ENCODE measurements at regions not wholly inside any gene's neighbourhood (a gene's known extent, or its start where the extent isn't known, plus 50 kb on each side); places are given as distances from the start of the nearest gene placed in this dataset.

GRCh38 chr11:82384308-82384707 is 349.4 kb downstream of the FAM181B start:
- Histone ChIP-seq H3K27ac (ENCODE audit: low read depth, low read length, poor library complexity, severe bottlenecking) (no peak overlapping the region), H3K79me2 (ENCODE audit: insufficient read depth, low read depth, low read length) (no peaks in the 10 kb centered on the region), H2AFZ (ENCODE audit: low read length) (no peak overlapping the region), H4K20me1 (ENCODE audit: insufficient read depth, low read length) (no peaks in the 10 kb centered on the region), H3K4me3 (ENCODE audit: low read depth, low read length, poor library complexity, severe bottlenecking) (no peak overlapping the region), H3K4me1 (ENCODE audit: insufficient read depth, low read length, poor library complexity, severe bottlenecking) (no peaks in the 10 kb centered on the region), H3K36me3 (ENCODE audit: insufficient read depth, low read length) (no peaks in the 10 kb centered on the region), H3K4me2 (ENCODE audit: low read length) (no peak overlapping the region), H3K9me2 (ENCODE audit: insufficient read depth, low read length) (no peaks in the 10 kb centered on the region), H3K9me3 (ENCODE audit: low read length) (no peaks in the 10 kb centered on the region)
- CTCF ChIA-PET (ENCODE audit: unreplicated experiment), result no interaction called here
- DNase-seq (ENCODE audit: low spot score), result no peak
- no TSS peak for BruUV-seq (replicated peaks)
- POLR2A ChIA-PET, result no interaction called here
- intact Hi-C loops (cut with micrococcal nuclease; ENCODE audit: unreplicated experiment), result no loop called here
- TF ChIP-seq EZH2phosphoT487 (IDR thresholded peaks at IDR 0.05; ENCODE audit: borderline replicate concordance, low read depth, low read length) (no peak), CTCF (conservative IDR thresholded peaks at IDR 0.05; ENCODE audit: low read length) (no peak)

- POLR2A ChIA-PET, result no interaction called here
- no peak overlapping the region for H3K4me2 ChIP-seq (ENCODE audit: low read length)
These were observed 359.7 kb downstream of the FAM181B start for GRCh38 chr11:82373781-82374542.

More at GRCh38 chr11:82373781-82374542, 359.7 kb downstream of the FAM181B start:
- no peak for TF ChIP-seq CTCF (conservative IDR thresholded peaks at IDR 0.05; ENCODE audit: low read length)
- TF ChIP-seq EZH2phosphoT487 (IDR thresholded peaks at IDR 0.05; ENCODE audit: borderline replicate concordance, low read depth, low read length), result no peak
- H4K20me1 ChIP-seq (ENCODE audit: insufficient read depth, low read length), result no peaks in the 10 kb centered on the region
- no peaks in the 10 kb centered on the region for H3K4me1 ChIP-seq (ENCODE audit: insufficient read depth, low read length, poor library complexity, severe bottlenecking)
- H3K9me2 ChIP-seq (ENCODE audit: insufficient read depth, low read length), result no peaks in the 10 kb centered on the region
- H2AFZ ChIP-seq (ENCODE audit: low read length), result no peak overlapping the region
- no peaks in the 10 kb centered on the region for H3K36me3 ChIP-seq (ENCODE audit: insufficient read depth, low read length)
- H3K79me2 ChIP-seq (ENCODE audit: insufficient read depth, low read depth, low read length), result no peaks in the 10 kb centered on the region
- no peak overlapping the region for H3K27ac ChIP-seq (ENCODE audit: low read depth, low read length, poor library complexity, severe bottlenecking)
- no peak for DNase-seq (ENCODE audit: low spot score)
- H3K9me3 ChIP-seq (ENCODE audit: low read length), result no peaks in the 10 kb centered on the region
- CTCF ChIA-PET (ENCODE audit: unreplicated experiment), result no interaction called here
- no peak overlapping the region for H3K4me3 ChIP-seq (ENCODE audit: low read depth, low read length, poor library complexity, severe bottlenecking)
- BruUV-seq (replicated peaks), result no TSS peak
- intact Hi-C loops (cut with micrococcal nuclease; ENCODE audit: unreplicated experiment), result no loop called here
